ENCODE measurements at regions not wholly inside any gene's neighbourhood (a gene's known extent, or its start where the extent isn't known, plus 50 kb on each side); places are given as distances from the start of the nearest gene placed in this dataset.

GRCh38 chr5:88952344-88952743 lies 69.4 kb upstream of the MEF2C start:
- no peak for TF ChIP-seq SUZ12 (IDR thresholded peaks at IDR 0.05; ENCODE audit: extremely low read depth, insufficient read depth, insufficient read length)
- no peaks in the 10 kb centered on the region for H3K4me1 ChIP-seq (ENCODE audit: insufficient read depth, insufficient read length)
- no peak overlapping the region for H3K9ac ChIP-seq (ENCODE audit: insufficient read length, low read depth)
- no peak for DNase-seq (ENCODE audit: low read depth, low spot score)
- no peaks in the 10 kb centered on the region for H3K36me3 ChIP-seq (ENCODE audit: insufficient read depth, insufficient read length, low read length)
- H3K9me3 ChIP-seq (ENCODE audit: insufficient read depth, low read length), result no peaks in the 10 kb centered on the region
- no peaks in the 10 kb centered on the region for H3K27me3 ChIP-seq (ENCODE audit: insufficient read depth, insufficient read length)
- no peak overlapping the region for H3K4me3 ChIP-seq (ENCODE audit: insufficient read length, low read depth)

GRCh38 chr5:88951457-88951856 lies 68.5 kb upstream of the MEF2C start:
- no peak for TF ChIP-seq YY1 (IDR thresholded peaks at IDR 0.05; ENCODE audit: insufficient read depth, insufficient read length)
- TF ChIP-seq SUZ12 (IDR thresholded peaks at IDR 0.05; ENCODE audit: extremely low read depth, insufficient read depth, insufficient read length), result no peak
- TF ChIP-seq ZNF274 (IDR thresholded peaks at IDR 0.05; ENCODE audit: low read depth, low read length), result no peak
- H3K4me1 ChIP-seq (ENCODE audit: insufficient read depth, insufficient read length), result no peaks in the 10 kb centered on the region
- no peak overlapping the region for H3K4me3 ChIP-seq (ENCODE audit: insufficient read length, low read depth)
- H3K27me3 ChIP-seq (ENCODE audit: insufficient read depth, insufficient read length), result no peaks in the 10 kb centered on the region
- no peak for DNase-seq (ENCODE audit: low read depth, low spot score)
- H3K36me3 ChIP-seq (ENCODE audit: insufficient read depth, insufficient read length, low read length), result no peaks in the 10 kb centered on the region
- H3K9me3 ChIP-seq (ENCODE audit: insufficient read depth, low read length), result no peaks in the 10 kb centered on the region
- H3K9ac ChIP-seq (ENCODE audit: insufficient read length, low read depth), result no peak overlapping the region

GRCh38 chr5:88948746-88949600 lies 66.0 kb upstream of the MEF2C start:
- no peak for DNase-seq (ENCODE audit: low read depth, low spot score)
- TF ChIP-seq ZNF274 (IDR thresholded peaks at IDR 0.05; ENCODE audit: low read depth, low read length), result no peak
- TF ChIP-seq YY1 (IDR thresholded peaks at IDR 0.05; ENCODE audit: insufficient read depth, insufficient read length), result no peak
- no peak for TF ChIP-seq SUZ12 (IDR thresholded peaks at IDR 0.05; ENCODE audit: extremely low read depth, insufficient read depth, insufficient read length)
- no peaks in the 10 kb centered on the region for H3K4me1 ChIP-seq (ENCODE audit: insufficient read depth, insufficient read length)

GRCh38 chr5:88944751-88945531 lies 62.0 kb upstream of the MEF2C start:
- H3K36me3 ChIP-seq (ENCODE audit: insufficient read depth, insufficient read length, low read length), result no peaks in the 10 kb centered on the region
- no peak for DNase-seq (ENCODE audit: low read depth, low spot score)

More at GRCh38 chr5:88948746-88949600, 66.0 kb upstream of the MEF2C start:
- Histone ChIP-seq H3K4me3 (ENCODE audit: insufficient read length, low read depth) (no peak overlapping the region), H3K36me3 (ENCODE audit: insufficient read depth, insufficient read length, low read length) (no peaks in the 10 kb centered on the region), H3K27me3 (ENCODE audit: insufficient read depth, insufficient read length) (no peaks in the 10 kb centered on the region), H3K9me3 (ENCODE audit: insufficient read depth, low read length) (no peaks in the 10 kb centered on the region), H3K9ac (ENCODE audit: insufficient read length, low read depth) (no peak overlapping the region)

GRCh38 chr5:88941581-88941980 lies 58.6 kb upstream of the MEF2C start:
- no peaks in the 10 kb centered on the region for H3K36me3 ChIP-seq (ENCODE audit: insufficient read depth, insufficient read length, low read length)
- TF ChIP-seq SUZ12 (IDR thresholded peaks at IDR 0.05; ENCODE audit: extremely low read depth, insufficient read depth, insufficient read length) (no peak), ZNF274 (IDR thresholded peaks at IDR 0.05; ENCODE audit: low read depth, low read length) (no peak), YY1 (IDR thresholded peaks at IDR 0.05; ENCODE audit: insufficient read depth, insufficient read length) (no peak)
- H3K4me3 ChIP-seq (ENCODE audit: insufficient read length, low read depth), result no peak overlapping the region
- H3K9me3 ChIP-seq (ENCODE audit: insufficient read depth, low read length), result no peaks in the 10 kb centered on the region
- no peaks in the 10 kb centered on the region for H3K27me3 ChIP-seq (ENCODE audit: insufficient read depth, insufficient read length)
- no peak overlapping the region for H3K9ac ChIP-seq (ENCODE audit: insufficient read length, low read depth)
- H3K4me1 ChIP-seq (ENCODE audit: insufficient read depth, insufficient read length), result no peaks in the 10 kb centered on the region
- DNase-seq (ENCODE audit: low read depth, low spot score), result no peak

More at GRCh38 chr5:88944751-88945531, 62.0 kb upstream of the MEF2C start:
- Histone ChIP-seq H3K9ac (ENCODE audit: insufficient read length, low read depth) (no peak overlapping the region), H3K9me3 (ENCODE audit: insufficient read depth, low read length) (no peaks in the 10 kb centered on the region), H3K27me3 (ENCODE audit: insufficient read depth, insufficient read length) (no peaks in the 10 kb centered on the region), H3K4me1 (ENCODE audit: insufficient read depth, insufficient read length) (no peaks in the 10 kb centered on the region), H3K4me3 (ENCODE audit: insufficient read length, low read depth) (no peak overlapping the region)
- no peak for TF ChIP-seq SUZ12 (IDR thresholded peaks at IDR 0.05; ENCODE audit: extremely low read depth, insufficient read depth, insufficient read length)
- no peak for TF ChIP-seq YY1 (IDR thresholded peaks at IDR 0.05; ENCODE audit: insufficient read depth, insufficient read length)
- no peak for TF ChIP-seq ZNF274 (IDR thresholded peaks at IDR 0.05; ENCODE audit: low read depth, low read length)

GRCh38 chr5:88940713-88941112 lies 57.7 kb upstream of the MEF2C start:
- H3K9ac ChIP-seq (ENCODE audit: insufficient read length, low read depth), result no peak overlapping the region

GRCh38 chr5:88939300-88939699 lies 56.3 kb upstream of the MEF2C start:
- no peaks in the 10 kb centered on the region for H3K9me3 ChIP-seq (ENCODE audit: insufficient read depth, low read length)
- H3K4me3 ChIP-seq (ENCODE audit: insufficient read length, low read depth), result no peak overlapping the region
- no peak for DNase-seq (ENCODE audit: low read depth, low spot score)
- H3K4me1 ChIP-seq (ENCODE audit: insufficient read depth, insufficient read length), result no peaks in the 10 kb centered on the region
- H3K27me3 ChIP-seq (ENCODE audit: insufficient read depth, insufficient read length), result no peaks in the 10 kb centered on the region
- TF ChIP-seq SUZ12 (IDR thresholded peaks at IDR 0.05; ENCODE audit: extremely low read depth, insufficient read depth, insufficient read length) (no peak), YY1 (IDR thresholded peaks at IDR 0.05; ENCODE audit: insufficient read depth, insufficient read length) (no peak), ZNF274 (IDR thresholded peaks at IDR 0.05; ENCODE audit: low read depth, low read length) (no peak)
- no peaks in the 10 kb centered on the region for H3K36me3 ChIP-seq (ENCODE audit: insufficient read depth, insufficient read length, low read length)
- no peak overlapping the region for H3K9ac ChIP-seq (ENCODE audit: insufficient read length, low read depth)

More at GRCh38 chr5:88940713-88941112, 57.7 kb upstream of the MEF2C start:
- Histone ChIP-seq H3K4me1 (ENCODE audit: insufficient read depth, insufficient read length) (no peaks in the 10 kb centered on the region), H3K27me3 (ENCODE audit: insufficient read depth, insufficient read length) (no peaks in the 10 kb centered on the region), H3K36me3 (ENCODE audit: insufficient read depth, insufficient read length, low read length) (no peaks in the 10 kb centered on the region), H3K9me3 (ENCODE audit: insufficient read depth, low read length) (no peaks in the 10 kb centered on the region), H3K4me3 (ENCODE audit: insufficient read length, low read depth) (no peak overlapping the region)
- DNase-seq (ENCODE audit: low read depth, low spot score), result no peak
- TF ChIP-seq YY1 (IDR thresholded peaks at IDR 0.05; ENCODE audit: insufficient read depth, insufficient read length), result no peak
- no peak for TF ChIP-seq ZNF274 (IDR thresholded peaks at IDR 0.05; ENCODE audit: low read depth, low read length)
- no peak for TF ChIP-seq SUZ12 (IDR thresholded peaks at IDR 0.05; ENCODE audit: extremely low read depth, insufficient read depth, insufficient read length)

Measured in NT2/D1 (cell line).